Eye (tissue), 1 donor: ENCODE measurements at regions not wholly inside any gene's neighbourhood (a gene's known extent, or its start where the extent isn't known, plus 50 kb on each side); places are given as distances from the start of the nearest gene placed in this dataset.
"Not testable (repeated sequence)": the region's sequence is repeated elsewhere in the genome, so short reads cannot be mapped to it uniquely, and the experiment has no call there.

Source experiments
- DNase-seq: peaks from one replicate; pipeline ENCODE4 v3.0.0-alpha.2; 2015

GRCh38 chr1:81244612-81245011, 556.1 kb upstream of the ADGRL2 start:
- not testable (repeated sequence) for DNase-seq

DNA sequence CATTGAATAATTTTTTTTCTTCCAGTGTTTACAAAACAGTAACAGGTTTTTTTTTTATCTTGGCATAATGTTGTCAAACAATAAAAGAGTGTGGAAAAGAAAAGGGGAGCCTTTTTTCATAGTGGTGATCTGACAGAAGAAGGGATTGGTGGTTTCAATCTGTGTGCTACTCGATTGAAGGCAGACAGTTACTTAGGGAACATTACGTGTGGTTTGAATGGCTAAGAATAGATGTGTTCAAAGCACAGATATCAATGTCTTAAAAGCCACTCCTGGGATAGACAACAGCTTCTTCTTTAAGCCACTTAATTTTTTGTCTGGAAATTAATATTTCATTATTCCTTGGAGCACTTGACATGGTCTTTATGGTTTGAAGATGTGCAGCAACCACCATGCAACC, 558.6 kb upstream of the ADGRL2 start:
- no peak for DNase-seq

DNA sequence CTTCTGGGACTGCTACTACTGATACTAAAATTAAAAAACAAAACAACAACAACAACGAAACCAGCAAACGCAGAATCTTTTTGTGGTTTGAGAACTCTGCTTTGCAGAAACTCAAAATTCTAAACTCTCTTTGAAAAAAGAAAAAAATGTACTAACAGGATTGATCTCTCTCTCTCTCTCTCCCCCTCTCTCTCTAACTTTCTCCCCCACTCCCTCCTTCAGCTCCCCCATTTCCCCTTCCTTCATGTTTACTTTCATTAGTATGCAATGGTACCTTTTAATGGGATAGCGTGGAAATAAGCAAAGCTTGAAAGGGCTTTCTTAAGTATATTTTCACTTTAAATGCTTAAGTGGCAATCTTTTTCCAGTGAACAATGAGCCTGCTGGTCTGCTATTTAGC, 562.6 kb upstream of the ADGRL2 start:
- no peak for DNase-seq

- peak; percentile 58 for DNase-seq
These were observed 563.2 kb upstream of the ADGRL2 start for GRCh38 chr1:81237473-81238089.

- DNase-seq, result no peak
These were observed 566.5 kb upstream of the ADGRL2 start for GRCh38 chr1:81234237-81234636.

- DNase-seq, result no peak
These were observed 567.1 kb upstream of the ADGRL2 start for GRCh38 chr1:81233591-81233990.

DNA sequence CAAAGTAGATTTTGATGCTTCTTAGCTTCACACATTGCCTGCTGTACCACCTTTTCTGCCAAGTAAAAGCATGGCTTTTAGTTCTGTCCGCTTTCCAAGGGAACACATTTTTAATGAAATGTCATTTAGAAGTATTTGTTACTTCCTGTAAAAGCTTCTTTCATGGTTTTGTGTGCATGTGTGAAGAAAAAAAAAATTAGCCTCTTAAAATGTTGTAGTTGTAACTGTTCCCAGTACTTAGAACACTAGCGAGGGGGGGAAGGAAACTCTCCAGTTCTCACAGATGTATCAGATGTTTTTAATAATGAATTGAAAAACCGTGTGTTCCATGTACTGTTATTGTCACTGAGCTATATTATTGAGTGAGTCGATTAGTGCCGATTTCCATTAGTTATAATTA, 568.3 kb upstream of the ADGRL2 start:
- DNase-seq, result peak; percentile 45

- no peak for DNase-seq
These were observed 569.0 kb upstream of the ADGRL2 start for GRCh38 chr1:81231729-81232038.

DNA sequence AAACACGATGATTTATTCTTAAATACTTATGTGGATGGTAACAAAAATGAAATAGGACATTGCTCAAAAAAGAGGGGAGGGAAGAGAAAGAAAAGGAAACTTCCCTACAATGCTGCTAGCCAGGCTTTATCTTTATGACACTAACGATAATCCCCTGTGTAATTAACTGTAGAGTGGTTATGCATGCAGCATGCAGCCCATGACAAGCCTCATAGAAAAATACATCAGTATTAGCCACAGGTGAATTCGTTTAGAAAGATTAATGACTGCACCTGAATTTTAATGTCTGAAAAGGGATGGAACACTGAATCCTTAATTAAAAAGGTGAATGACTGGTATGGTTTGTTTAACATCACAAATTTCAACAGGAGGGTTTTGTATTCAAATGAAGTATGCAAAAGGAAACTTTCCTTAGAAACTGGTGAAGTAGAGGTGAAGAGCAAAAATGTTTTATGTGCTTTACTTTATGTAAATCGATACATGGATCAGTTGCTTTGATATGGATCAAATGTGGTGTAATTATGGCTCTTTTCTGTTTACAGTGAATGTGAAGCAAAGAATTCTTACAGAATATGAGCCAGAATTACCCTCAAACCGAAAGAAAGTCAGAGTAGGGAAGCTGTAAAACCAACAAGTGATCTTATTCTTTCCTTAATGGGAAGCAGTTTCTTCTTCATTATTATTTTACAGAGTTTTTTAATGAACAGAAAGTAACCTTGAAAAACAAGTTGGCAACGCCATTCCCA, 569.6 kb upstream of the ADGRL2 start:
- no peak for DNase-seq

- no peak for DNase-seq
These were observed 571.8 kb upstream of the ADGRL2 start for GRCh38 chr1:81228926-81229325.

DNA sequence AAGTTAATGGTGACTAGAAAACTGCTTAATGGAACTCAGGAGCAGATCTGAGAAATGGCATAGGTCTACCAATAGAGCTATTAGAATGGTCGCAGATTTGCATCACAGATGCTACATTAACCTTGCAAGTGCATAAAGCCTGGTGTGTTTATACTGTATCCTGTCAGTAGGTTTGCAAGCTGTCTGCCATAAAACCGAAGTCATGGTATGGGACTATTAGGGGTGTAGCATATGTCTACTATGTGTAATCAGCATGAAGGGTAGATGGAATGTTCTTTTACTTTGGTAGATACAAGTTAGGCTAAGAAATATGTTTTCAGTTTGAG, 574.2 kb upstream of the ADGRL2 start:
- DNase-seq, result no peak

GRCh38 chr1:81225789-81226602, 574.7 kb upstream of the ADGRL2 start:
- DNase-seq, result peak; percentile 65

GRCh38 chr1:81224222-81224621, 576.5 kb upstream of the ADGRL2 start:
- DNase-seq, result no peak

DNA sequence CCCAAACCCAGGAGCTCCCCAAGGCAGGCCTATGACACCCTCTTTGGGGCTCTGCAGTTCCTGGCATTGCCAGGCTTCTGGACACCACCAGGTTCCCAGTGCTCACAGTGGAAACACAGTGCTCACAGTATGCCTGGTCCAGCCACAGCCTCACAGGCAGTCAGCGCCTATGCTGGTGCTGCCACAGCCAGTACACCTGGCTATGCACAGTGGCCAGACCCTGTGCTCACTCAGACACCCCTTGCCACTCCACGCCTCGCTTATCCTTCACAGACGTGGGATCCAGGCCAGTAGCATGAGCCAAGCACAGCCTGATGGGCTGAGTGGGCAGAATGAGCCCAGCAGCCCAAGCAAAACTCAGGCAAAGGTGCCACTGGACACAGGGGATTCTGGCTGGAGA, 579.2 kb upstream of the ADGRL2 start:
- no peak for DNase-seq

DNA sequence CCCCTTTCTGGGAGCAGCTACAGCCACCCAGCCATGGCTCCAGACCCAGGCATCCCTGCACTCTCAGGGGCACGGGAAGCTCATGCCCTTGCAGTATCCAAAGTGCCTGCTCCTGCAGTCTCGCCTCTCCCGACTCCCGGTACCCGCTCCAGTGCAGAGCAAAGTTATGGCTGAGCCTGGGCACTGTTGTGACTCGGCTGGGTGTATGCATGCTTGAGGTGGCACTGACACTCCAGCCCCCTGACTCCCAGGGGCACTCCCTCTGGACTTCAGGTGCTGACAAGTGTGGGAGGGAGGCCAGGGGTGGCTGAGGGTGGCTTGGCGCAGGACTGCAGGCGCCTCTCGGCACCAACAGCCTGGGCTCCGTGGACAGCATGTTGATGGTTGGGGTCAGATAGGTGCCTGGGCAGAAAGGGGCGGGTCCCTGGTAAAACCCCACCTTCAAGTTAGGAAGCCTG, 580.1 kb upstream of the ADGRL2 start:
- no peak for DNase-seq

GRCh38 chr1:81217058-81217457, 583.7 kb upstream of the ADGRL2 start:
- DNase-seq, result no peak

GRCh38 chr1:81213279-81213678, 587.5 kb upstream of the ADGRL2 start:
- DNase-seq, result no peak

DNA sequence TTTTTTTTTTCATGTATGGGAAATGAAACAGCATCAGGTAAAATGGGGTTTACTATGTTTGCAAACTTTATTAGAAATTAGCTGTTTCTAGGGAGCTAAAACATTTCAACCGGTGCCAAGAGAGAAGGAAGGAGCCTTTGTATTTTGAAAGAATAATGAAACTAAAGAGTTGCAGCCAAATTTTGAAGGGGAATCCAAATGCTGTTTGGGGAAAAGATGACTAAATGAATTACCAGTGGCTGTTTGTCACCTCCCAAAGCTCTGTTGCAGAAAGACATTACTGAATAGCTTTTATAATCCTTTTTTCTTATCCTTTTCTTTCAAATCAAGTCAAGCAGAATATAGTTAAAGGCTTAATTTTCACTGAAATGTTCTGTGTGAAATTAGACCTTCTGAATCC, 591.3 kb upstream of the ADGRL2 start:
- DNase-seq, result no peak

- DNase-seq, result no peak
These were observed 592.3 kb upstream of the ADGRL2 start for GRCh38 chr1:81208441-81208840.

DNA sequence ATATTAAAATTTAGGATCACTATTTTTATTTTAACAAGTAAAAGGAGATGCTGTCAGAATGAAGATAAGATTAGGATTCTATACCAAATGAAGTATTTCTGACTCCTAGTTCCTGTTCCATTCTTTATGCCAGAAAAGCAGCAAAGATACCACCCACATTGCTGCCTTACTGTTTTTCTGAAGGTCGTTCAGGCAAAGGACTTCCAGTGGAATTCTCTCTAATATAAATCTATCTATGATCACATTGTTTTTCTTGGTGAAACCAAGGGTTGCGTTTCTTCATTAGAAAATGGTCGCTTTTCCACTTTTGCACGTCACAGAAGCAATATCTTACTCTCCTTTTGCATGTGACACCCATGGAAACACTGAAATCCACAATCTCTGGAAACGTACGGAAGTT, 594.8 kb upstream of the ADGRL2 start:
- DNase-seq, result no peak

GRCh38 chr1:81201779-81202178, 599.0 kb upstream of the ADGRL2 start:
- no peak for DNase-seq

DNA sequence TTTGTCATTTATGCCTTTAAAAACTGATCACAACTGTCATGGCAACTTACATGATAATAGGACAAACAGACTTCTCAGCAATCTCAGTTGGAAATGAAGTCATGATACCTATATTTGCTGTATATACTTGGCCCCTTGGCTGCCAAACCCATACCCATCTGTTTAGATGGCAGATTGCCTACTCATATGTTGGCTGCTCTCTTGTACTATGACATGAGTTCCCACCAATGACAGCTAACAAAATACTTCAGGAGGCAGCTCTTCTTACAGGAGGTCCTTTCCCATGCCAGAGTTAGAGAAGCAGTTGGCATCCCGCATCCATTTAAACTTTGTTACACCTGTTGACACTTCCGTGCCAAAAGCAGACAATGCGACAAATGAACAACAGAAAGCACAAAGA, 603.1 kb upstream of the ADGRL2 start:
- no peak for DNase-seq

DNA sequence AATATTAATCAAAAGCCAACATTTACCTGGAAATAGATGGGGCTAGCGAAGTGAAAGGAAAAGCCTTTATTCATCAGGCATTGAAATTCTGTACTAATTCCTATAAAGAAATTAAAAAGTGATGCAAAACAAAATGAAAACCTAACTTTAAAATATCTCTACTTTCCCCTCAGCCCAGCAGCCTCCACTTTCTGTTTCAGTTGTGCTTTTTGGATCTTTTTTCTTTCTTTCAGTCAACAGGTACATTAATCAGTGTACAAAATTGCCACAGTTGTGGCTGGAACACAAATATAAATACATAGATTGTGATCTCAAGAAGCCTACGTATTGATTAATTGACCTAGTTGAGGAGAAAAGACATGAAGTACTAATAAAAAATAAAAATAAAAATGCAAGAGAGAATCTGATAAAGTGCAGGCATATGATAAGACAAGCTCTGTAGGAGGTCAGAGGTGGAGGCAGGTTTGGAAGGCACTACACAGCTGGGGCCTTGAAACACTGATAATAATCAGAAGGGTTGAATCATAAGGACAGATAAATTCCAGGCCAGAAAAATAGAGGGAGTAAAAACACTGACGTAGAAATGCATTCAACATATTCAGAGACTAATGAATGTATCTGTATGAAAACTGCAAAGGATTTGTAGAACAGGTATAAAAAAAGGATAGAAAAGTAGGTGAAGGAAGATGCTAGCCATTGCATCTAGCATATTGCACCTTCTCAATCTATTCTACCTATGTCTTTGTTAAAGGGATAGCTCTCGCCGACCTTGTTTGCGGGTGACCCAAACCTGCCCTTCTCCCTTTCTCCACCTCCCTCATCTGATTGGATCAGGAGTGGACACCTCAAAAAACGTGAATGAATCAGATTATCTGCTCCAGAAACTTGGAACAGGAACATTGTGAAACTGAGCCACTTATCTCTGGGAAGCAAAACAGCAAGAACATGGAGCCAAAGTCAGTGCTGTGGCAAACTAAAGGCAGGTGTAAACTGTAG, 607.8 kb upstream of the ADGRL2 start:
- DNase-seq, result no peak
